Lower leg skin (tissue), 3 donors: ENCODE measurements at regions not wholly inside any gene's neighbourhood (a gene's known extent, or its start where the extent isn't known, plus 50 kb on each side); places are given as distances from the start of the nearest gene placed in this dataset.

Experiments
- CTCF ChIP-seq, 3 donors: fragments of 450-650 bp; IDR thresholded peaks; one replicate each; pipeline ENCODE4 v1.5.1; 2016; ENCODE audit warnings: antibody characterized with exemption in 3 of 3, mild to moderate bottlenecking in 3 of 3, moderate library complexity in 2 of 3
- POLR2A ChIP-seq, 2 donors: fragments of 450-650 bp; IDR thresholded peaks; one replicate each; pipeline ENCODE4 v1.6.1; 2016 to 2017; ENCODE audit warnings: antibody characterized with exemption in 2 of 2, mild to moderate bottlenecking in 1 of 2, moderate library complexity in 1 of 2

GRCh38 chr10:120760253-120760652 is 90.9 kb upstream of the WDR11 start:
- no peak for TF ChIP-seq CTCF (IDR thresholded peaks at IDR 0.05)
- TF ChIP-seq POLR2A (IDR thresholded peaks at IDR 0.05): no peak
